CMK (cell line): ENCODE measurements at regions not wholly inside any gene's neighbourhood (a gene's known extent, or its start where the extent isn't known, plus 50 kb on each side); places are given as distances from the start of the nearest gene placed in this dataset.

ENCODE experiments used
- DNase-seq: peaks from one replicate; pipeline ENCODE4 v3.0.0-alpha.2; 2010; ENCODE audit warnings: low read depth

GRCh38 chr7:130931423-130931822, 197.4 kb upstream of the KLF14 start:
- DNase-seq, result no peak

DNA sequence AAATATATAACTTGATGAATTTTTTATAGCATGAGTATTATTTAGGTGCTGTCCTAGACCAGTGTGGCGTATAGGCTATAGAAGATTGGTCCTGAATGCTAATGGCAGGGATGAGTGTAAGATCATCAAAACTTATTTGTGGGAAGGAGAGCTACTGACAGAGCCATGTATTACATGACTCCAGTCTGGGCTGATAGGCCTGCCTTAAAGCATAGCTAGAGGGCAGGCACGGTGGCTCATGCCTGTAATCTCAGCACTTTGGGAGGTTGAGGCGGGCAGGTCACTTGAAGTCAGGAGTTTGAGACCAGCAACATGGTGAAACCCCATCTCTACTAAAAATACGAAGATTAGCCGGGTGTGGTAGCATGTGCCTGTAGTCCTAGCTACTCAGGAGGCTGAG, 198.1 kb upstream of the KLF14 start:
- no peak for DNase-seq

DNA sequence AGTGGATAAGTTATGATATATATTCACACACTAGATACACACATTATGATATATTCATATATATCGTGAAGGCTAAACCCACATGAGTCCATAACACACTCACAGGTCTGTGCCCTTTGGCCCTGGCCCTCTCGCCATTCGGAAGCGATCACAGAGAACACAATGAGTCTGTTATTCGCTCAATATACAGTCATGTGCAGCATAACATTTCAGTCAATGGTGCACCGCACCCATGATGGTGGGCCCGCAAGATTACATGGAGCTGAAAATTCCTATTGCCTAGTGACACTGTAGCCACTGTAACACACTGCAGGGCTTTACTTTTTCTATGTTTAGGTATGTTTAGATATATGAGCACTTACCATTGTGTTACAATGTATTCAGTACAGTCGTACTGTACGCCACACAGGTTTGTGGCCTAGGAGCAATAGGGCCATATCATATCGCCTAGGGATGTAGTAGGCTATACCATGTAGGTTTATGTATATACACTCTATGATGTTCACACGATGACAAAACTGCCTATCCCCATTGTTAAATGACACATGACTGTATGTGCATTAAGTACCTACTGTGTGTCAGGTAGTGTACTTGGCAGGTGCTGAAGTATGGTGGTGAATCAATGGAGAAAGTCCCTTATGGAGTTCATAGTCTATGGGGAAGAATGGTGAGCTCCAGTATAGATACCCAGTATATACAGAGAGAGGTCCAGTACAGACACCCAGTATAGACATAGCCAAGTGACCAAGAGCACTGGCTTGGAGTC, 198.8 kb upstream of the KLF14 start:
- no peak for DNase-seq

DNA sequence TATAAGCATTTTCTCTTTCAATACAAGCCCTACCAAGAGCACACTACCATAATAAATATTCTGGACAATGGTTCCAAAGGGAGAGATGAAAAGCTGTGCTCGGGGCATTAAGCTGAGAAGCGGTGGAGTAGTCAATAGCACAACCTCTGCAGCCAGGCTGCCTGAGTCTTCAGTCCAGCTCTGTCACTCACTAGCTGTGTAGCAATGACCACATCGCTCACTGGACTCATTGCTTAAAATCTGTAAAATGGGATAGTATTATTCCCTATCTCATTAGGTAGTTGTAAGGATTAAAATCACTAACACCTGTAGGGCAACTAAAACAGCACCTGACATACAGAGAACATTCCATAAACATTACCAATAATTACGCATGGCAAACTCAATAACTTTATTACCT, 199.9 kb upstream of the KLF14 start:
- no peak for DNase-seq

GRCh38 chr7:130935564-130936157, 201.7 kb upstream of the KLF14 start:
- no peak for DNase-seq

DNA sequence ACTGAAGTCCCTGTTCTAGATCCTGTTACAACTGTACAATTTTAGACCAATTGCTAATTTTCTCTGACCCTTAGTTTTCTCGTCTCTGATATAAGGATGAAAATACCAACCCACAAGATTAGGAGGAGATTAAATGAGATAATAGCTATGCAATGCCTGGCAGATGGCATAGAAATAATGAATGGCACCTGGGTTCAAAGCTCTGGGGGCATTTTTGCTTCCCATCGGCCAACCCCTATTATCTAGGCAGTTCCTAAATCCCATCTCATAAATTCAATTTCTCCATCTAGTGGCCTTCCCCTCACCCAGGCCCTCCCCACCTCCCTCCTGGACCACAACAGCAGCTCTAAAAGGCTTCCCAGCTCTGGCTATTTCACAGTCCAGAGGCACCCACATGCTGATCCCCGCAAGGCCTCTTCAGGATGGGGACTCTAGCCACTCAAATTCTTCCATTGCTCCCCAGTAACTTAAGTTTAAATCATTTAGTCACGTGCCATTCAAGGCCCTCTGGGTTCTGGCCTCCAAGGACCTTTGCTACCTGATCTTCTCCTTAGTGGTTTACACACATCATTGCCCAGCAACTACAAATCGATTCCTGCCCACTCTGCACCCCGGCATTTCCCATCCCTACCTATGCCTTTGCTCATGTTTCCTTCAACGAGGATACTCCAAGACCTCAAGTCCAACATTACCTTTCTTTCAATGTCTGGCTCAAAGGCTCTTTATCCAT, 202.4 kb upstream of the KLF14 start:
- no peak for DNase-seq

GRCh38 chr7:130937016-130937415, 203.0 kb upstream of the KLF14 start:
- no peak for DNase-seq

DNA sequence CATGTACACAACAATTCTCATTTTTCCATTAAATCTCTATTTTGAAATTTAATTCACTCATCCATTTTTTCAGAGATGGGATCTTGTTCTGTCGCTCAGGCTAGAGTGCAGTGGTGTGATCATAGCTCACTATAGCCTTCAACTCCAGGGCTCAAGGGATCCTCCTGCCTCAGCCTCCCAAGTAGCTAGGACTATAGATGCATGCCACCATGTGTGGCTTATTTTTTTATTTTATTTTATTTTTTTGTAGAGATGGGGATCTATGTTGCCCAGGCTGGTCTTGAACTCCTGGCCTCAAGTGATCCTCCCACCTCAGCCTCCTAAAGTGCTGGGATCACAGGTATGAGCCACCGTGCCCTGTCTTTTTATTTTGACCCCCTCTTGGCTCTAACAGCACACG, 203.8 kb upstream of the KLF14 start:
- no peak for DNase-seq

DNA sequence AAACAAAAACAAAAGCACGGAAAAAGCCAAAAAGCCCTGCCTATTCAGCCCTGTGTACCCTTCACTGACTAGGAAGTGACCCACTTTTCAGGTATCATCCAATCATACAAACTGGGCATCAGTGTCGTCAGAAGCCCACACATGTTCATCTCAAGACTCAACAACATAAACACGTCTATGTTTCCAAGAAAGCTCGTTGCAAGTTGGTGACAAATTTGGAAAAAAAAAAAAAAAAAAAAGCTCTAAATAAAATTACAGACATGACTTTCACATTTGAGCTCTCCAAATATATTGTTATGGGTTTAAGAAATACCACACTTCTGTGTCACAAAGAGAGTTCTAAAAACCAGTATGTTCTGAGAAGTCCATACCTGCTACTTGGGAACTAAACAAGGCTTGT, 204.7 kb upstream of the KLF14 start:
- no peak for DNase-seq

DNA sequence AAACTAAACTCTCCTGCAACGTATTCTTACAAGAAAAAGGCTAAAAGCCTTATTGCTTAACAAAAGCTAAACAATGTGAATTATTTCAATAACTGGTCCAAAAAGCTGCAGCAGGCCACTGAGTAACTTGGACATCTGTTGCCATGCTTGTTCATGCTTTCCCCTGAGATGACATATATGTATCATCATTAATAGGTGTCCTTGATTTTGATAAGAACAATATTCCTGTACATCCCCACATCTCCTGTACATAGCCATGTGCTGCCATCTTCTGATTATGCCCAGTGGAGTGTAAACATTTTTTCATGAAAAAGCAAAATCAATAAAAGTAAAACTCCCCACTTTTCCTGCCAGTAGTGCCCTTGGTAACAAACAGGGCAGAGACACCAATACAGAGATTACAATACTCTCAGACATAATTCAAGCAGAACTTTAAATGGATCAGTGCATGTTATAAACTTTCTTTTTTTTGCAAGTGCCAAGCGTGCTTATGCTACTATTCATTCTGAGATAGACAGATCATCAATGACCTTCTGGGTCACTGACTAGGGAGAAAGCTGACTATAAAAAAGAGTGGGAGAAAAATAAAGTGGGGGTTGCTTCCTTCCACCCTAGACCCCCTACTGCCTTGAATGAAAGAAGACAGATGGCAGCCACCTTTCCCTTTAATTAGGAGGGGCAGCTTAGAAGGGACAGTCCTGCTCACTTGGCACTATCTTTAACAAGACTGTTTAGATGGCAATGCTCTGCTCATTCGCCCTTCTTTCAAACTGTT, 205.5 kb upstream of the KLF14 start:
- DNase-seq, result no peak

DNA sequence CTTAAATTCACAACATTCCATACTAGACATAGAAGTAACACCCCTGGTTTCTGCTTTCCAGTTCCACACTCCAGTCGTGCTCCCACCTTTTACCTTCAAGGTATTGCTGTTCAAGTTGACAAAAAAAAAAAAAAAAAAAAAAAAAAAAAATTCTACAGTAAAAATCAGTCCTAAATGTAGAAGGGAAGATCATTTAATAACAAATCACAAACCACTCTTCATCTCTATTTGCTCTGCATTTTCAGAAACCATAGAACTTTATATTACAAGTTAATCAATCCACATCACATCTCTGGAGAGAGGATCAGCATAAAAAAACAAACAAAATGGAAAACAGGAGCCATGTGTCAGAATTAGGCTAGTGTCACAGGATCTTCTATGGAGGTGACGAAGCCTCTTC, 206.3 kb upstream of the KLF14 start:
- DNase-seq, result no peak

GRCh38 chr7:130940907-130941306, 206.9 kb upstream of the KLF14 start:
- DNase-seq, result no peak

- DNase-seq, result no peak
Observed at GRCh38 chr7:130941322-130942210, 207.6 kb upstream of the KLF14 start.

- DNase-seq, result no peak
Observed at GRCh38 chr7:130942211-130942964, 208.4 kb upstream of the KLF14 start.

DNA sequence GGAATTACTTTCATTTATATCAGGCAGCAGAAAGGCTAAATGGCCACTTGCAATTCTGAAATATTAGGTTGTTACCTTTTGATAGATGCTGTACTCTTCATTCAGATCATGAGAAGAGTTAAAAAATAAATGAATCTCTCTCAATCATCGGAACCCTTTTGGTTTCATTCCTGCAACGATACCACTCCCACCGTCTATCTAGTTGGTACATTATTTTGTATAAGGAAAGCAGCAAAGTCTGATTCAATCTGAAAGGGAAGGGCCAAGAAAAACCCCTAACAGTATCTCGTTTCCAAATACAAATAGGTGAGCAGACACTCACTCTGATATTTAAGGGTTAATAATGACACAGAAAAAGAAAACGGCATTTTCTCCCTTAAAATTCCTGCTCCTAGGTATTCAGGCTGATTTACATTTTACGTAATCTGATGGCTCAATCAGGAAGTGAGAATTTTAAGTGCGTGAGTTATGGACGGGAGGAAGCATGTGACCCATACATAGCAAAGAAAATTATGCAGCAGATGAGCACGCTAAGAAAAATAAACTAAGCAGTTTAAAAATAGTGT, 209.4 kb upstream of the KLF14 start:
- DNase-seq, result no peak

DNA sequence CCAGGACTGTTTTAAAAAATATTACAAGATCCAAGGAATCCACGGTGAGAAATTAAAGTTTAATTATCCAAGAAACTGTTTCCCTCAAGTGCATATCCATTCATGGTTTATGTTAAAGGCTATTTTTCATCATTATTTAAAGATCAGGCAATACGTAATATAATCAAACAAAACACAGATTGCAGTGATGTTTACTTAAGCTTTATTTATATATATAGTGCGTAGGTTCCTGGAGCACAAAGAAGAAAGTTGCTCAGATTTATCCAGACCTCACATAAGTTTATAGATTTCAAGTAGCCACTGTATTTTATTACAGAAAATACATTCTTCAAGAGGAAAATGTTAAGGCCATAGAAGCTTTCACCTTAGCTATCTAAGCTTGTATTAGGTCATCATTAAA, 210.0 kb upstream of the KLF14 start:
- DNase-seq, result no peak

DNA sequence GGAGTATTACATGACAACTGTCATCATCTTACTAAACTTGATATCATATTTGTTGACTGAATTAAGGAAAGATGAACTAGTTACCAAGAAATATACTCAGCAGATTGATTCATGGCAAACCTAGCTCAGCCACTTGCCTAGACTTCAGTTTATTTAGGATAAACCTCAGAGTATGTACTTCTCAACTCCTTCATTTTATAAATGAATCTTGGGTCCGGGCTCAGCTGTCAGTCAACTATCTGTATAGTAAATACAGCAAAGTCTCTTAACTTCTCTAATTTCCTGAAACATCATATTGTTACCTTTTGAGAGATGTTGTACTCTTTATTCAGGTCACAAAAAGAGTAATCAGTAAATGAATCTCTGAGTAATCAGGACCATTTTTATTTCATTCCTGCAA, 211.0 kb upstream of the KLF14 start:
- DNase-seq, result no peak

DNA sequence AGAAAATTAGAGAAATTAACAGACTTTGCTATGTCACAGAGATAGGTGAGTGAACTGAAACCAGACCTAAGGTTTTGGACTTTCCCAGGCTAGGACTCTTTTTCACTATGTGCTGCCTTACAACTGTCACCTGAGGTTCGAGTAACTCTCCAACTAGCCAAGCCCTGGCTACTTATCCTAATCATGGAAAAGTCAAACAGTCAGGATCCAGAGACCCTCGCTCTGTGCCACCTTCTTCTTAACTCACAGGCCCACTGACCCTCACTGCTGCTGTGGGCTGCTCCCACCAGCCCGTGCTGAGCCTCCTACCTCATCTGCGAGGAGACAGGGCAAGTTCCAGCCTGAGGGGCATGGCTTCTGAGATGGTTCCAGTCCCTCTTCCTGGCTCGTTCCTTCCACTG, 211.4 kb upstream of the KLF14 start:
- DNase-seq, result no peak

DNA sequence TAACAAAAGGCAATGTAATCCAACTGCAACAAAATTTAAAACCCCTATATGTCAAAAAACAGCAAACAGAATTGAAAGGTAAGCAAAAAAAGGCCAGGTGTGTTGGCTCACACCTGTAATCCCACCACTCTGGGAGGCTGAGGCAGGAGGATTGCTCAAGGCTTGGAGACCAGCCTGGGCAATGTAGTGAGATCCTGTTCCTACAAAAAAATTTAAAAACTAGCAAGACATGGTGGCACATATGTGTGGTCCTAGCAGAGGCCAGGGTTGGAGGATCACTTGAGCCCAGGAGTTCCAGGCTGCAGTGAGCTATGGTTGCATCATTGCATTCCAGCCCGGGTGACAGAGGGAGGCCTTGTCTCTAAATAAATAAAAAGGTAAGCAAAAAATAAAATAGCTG, 212.1 kb upstream of the KLF14 start:
- DNase-seq, result no peak

- DNase-seq, result no peak
Observed at GRCh38 chr7:130947792-130948580, 214.0 kb upstream of the KLF14 start.
